PC-9 (cell line): ENCODE measurements at regions not wholly inside any gene's neighbourhood (a gene's known extent, or its start where the extent isn't known, plus 50 kb on each side); places are given as distances from the start of the nearest gene placed in this dataset.

ENCODE experiments used
- CTCF ChIP-seq: fragments of 200-600 bp; sonication (generic); conservative IDR thresholded peaks from 2 replicates; pipeline ENCODE4 v1.6.1; 2017; ENCODE audit warnings: mixed run types, antibody characterized with exemption, mild to moderate bottlenecking, moderate library complexity
- EZH2 ChIP-seq: fragments of 200-600 bp; sonication (generic); IDR thresholded peaks from 2 replicates; pipeline ENCODE4 v1.8.0; 2017; ENCODE audit warnings: antibody characterized with exemption, low read depth

DNA sequence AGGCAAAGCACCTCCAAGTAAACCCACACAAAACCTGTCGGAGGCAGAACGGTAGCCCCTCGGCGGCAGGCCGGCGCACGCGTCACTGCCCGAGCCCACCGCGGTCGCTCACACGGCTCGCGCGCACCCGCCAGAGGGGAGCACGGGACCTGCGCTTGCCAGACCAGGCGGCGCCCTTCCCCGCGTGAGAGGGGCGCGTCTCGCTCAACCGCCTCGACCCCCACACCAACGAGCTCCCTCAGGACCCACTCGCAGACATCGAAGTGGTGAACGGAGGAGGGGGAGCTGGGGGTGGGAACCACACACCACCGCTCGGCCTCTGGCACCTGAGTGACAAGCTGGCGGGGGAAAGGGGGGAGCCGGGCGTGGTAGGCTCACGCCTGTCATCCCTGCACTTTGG, 1513.4 kb upstream of the DEFB115 start:
- TF ChIP-seq CTCF = no peak
- no peak for TF ChIP-seq EZH2
